NOMO-1 treated with DMSO at 0.1 percent for 48 hours (cell line): ENCODE measurements at regions not wholly inside any gene's neighbourhood (a gene's known extent, or its start where the extent isn't known, plus 50 kb on each side); places are given as distances from the start of the nearest gene placed in this dataset.
"Not testable (repeated sequence)": the region's sequence is repeated elsewhere in the genome, so short reads cannot be mapped to it uniquely, and the experiment has no call there.

Source experiments
- DNase-seq: peaks from one replicate; lab custom pipeline; 2025; ENCODE audit not compliant: unreplicated experiment; lab: John Stamatoyannopoulos, UW

DNA sequence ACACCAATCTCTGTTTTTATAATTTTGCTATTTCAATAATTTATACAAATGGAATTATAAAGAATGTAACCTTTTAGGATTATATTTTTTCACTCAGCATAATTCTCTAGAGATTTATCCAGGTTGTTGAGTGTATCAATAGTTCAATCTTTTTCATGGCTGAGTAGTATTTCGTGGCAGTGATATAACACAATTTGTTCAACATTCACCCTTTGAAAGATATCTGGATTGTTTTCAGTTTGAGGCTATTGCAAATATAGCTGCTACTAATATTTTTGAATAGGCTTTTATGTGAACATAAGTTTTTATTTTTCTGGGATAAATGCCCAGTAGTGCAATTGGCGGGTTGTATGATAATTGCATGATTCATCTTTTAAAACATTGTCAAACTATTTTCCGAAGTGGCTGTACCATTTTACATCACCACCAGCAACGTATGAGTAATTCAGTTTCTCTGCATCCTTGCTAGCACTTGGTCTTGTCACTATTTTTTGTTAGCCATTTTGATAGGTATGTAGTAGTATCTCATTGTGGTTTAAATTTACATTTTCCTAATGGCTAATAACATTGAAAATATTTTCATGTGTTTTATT is 55.6 kb upstream of the ABCD3 start:
- no peak for DNase-seq

DNA sequence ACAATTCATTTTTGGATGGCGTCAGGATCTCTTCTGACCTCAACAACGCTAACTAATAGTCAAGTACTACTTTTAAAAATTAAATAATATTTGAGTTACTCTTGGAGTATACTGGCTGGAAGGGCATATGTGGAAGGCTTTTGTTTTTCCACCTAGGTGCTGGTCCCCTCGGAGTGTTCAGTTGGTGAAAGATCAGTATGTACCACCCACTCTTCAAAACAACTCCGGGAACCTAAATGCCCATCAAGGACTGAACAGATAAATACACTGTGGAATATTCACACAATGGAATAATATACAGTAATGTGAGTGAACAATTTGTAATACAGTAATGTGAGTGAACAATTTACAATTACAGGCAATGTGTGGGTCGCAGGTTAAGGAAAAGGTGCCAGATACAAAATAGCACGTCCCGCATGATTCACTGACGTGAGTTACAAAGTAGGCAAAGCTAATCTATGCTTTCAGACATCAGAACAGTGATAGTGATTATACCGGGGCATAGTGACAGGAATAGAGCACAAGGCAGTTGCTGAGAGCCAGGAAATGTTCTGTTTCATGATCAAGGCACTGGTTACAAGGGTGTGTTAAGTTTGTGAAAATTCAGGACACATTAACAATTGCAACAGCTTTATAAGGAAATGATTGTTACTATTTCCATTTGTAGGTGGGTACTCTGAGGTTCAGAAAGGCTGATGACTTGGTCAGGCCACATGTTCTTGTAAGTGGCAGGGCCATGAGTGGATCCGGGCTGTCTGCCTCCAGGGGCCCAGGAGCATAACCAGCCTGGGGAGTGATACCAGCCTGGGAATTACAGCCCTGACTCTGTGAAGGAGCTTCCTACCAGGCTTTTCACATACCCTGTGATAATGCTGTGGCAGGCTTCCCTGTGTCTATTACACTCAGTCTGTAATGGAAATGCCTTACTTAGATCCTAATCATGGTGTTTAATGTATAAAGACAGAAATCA is 59.3 kb upstream of the ABCD3 start:
- no peak for DNase-seq

DNA sequence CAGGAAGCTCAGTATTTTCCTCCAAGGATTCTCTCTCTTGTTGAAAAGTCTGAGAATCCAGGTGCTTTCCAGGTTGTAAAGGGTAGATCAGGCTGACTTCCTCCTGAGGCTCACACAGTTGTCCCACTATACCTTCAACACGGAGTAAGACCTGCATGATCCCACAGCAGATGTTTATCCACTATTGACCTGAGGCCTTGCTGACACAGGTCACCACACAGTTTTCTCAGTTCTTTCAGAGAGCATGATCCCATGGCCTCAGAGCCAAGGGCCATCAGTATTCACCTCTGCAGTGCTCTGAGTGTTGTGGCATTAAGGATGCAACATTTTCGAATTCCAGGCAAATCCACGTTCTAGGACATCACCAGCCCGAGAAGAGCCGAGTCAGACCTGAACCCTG is 60.5 kb upstream of the ABCD3 start:
- no peak for DNase-seq

DNA sequence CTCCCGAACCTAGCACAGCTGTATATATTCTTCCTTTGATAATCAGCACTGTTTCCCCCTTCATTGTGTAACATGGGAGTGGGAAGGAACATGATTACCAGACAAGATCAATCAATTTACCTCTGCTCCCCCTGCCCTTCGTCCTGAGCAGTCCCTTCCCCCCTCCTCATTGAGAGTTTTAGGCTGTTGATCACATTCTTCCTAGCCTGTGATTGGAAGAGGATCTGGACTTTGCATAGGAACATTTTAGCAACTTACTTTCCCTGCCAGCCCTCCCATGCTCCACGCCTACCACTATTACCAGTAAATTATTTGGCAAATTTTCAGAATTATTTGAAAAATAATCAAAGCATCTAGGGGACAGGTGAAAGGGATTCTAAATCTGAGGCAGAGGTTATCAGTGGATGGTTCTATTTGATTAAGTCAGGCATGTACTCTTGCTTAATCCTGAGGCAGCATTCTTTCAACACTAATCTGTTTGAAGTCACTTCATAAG is 62.7 kb upstream of the ABCD3 start:
- no peak for DNase-seq

DNA sequence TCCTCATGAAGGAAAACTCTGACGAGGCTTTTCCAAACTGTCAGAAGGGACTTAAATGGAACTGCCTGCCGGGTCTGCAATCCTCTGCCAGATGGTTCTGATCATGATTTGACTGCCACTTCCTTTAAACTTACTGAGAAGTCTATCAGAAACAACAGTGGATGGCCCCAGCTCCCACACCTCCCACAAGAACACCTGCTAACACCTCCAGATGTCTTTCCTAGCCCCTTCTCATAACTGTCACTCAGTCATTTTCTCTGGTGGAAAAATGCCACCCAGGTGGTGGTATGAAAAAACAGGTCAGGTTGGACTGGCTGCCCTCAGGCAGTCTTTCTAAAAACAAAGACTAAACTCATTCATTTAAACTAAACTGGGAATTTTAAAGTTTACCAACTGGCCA is 66.7 kb upstream of the ABCD3 start:
- no peak for DNase-seq

DNA sequence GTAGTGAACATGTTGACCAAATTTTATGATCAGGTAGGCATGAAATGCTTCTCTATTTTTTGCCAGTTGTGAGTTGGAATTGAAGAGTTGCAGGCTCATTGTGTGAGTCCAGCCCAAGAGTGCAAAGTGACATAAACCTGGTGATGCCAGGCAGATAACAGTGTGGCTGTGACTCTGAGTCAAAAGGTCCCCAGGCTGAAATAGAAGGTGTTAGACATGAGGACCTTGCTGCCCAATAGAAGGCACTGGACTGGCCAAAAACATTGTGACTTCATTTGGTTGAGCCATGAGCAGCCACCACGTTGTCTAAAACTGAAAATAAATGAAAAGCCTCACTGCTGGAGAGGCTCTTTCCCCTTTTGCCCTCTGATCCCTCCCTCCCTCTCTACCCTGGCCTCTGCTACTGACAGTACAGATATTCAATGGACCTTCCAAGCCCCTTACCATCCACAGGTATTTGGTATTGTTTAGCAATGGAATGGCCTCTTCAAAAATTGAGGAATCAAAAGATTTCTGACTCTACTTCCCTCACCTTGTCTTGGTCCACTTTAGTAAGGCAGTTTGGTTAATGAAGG is 67.8 kb upstream of the ABCD3 start:
- no peak for DNase-seq

DNA sequence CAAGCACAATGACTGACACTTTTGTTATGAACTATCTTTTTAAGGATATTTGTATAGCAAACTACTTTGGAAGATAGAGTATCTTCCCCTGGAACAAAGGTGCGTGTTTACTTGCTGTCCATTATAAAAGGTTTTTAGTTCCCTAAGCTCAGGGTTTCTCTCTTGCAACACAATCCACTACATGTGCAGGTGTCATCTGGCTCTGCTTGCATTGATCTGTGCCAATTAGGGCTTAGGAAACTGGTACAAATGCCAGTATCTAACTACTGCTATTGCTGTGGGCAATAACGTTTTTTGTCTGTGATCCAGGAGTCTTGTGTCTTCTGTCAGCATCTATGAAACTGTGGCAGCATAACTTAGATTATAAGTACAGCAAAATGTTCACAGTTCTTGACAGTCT is 68.3 kb upstream of the ABCD3 start:
- DNase-seq = no peak

DNA sequence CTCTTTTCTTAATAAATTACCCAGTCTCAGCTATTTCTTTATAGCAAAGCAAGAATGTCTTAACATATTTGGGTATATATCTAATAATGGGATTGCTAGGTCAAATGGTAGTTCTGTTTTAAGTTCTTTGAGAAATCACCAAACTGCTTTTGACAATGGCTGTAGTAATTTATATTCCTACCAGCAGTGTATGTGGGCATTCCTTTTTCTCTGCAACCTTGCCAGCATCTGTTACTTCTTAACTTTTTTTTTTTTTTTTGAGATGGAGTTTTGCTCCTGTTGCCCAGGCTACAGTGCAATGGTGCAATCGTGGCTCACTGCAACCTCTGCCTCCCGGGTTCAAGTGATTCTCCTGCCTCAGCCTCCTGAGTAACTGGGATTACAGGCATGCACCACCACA is 69.8 kb upstream of the ABCD3 start:
- DNase-seq = not testable (repeated sequence)

DNA sequence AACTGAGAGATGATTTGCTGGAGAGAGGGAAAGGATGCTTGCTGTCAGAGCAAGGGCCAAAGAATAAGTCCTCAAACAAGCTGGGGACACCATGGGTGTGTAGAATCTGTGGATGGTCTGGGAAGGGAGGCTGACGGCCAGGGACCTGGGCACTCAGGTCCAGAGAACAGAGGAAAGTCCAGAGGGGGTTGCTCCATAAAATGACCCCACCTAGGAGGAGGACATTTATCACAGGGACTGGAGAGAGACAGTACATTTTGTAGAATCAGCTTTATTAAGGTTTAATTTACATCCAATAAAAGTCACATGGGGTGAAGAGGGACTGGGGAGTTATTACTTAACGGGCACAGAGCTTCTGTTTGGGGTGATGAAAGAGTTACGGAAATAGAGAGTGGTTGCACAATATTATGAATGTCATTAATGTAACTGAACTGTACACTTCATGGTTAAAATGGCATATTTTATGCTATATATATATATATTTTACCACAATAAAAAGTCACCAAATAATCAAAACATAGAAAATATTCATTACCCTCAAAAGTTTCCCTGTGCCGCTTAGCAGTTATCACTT is 73.0 kb upstream of the ABCD3 start:
- DNase-seq = peak; percentile 86

DNA sequence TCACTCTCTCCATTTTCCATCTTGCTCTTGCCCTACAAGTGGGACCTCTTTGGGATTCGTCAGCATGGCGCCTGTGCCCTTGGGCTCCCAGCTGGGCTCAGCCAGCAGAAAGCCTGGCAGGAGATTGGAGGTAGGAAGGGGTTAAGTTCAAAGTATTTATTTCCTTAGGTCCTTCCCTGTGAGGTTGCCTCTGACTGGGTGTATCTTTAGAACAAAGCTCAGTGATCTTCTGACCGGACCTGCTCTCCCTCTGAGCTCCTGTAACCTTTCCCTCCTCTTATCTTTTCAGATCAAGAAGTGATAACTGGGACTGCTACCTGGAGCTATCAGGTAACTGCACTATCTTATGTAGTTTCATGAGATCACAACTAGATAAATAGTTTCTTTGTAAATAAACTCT is 75.8 kb upstream of the ABCD3 start:
- DNase-seq = no peak

DNA sequence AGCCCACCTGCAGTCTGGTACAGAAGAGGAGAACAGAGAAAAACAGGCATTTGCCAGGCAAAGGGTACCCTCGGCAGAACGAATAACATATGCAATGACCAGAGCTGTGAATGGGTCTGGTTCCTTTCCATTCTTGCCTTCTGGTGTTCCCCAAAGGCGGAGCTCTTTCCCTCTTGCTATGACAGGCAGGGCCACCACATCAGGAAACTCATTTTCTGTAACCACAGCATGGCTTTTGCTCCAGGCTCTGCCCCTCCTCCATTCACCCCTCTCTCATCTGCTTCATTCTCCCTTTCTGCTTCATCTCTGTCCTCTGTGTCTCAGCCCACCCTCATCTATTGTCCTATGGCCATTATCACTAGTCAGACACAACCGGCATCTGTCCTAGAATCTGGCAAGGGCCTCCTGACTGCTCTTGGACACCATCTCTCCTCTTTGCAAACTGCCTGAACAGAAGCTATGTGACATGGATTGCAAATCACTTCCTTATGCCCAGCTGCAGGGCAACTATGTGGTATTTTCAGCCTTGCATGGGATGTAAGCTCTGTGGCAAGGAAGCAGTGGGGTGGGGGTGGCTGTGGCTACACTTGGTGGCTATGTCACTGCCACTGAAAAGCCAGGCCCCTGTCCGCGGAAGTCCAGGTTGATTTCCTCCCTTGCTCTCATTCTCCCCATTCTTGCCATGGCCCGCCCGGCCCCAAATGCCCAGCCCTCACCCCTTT is 78.8 kb upstream of the ABCD3 start:
- peak; percentile 64 for DNase-seq

DNA sequence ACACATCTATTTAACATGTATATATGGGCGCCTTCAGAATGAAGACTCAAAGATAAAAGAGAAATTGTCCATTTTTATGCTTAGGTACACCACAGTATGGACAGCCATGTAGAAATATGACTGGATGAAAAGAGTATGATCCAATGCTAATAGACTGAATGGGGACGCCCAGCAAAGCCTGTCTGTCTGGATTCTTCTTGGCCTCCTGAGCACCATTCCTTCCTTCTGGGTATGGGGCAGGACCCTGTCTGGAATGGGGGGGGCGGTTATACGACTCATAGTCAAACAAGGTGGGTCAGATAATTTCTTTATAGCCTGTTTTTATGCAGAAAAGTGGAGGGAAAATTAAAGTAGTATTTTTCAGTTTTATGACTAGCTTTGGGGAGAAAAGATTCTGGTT is 81.2 kb upstream of the ABCD3 start:
- DNase-seq = no peak

DNA sequence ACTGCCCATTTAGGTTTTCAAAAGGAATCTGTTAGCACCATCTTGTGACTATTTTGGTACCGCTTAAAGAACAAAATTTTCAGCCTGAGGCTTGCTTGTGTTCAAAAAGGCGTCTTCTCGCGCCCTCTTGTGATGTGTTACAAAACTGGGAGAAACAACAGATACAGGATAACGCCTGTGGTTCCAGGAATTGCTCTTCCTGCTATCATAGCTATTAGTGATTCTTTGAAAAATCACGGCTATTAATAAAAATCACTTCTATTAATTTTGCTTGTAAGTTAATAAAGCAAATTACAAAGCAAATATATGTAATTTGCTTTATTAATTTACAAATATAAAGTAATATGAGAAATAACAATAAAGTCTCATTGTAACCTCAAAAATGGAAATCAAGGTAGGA is 82.2 kb upstream of the ABCD3 start:
- peak; percentile 60 for DNase-seq

DNA sequence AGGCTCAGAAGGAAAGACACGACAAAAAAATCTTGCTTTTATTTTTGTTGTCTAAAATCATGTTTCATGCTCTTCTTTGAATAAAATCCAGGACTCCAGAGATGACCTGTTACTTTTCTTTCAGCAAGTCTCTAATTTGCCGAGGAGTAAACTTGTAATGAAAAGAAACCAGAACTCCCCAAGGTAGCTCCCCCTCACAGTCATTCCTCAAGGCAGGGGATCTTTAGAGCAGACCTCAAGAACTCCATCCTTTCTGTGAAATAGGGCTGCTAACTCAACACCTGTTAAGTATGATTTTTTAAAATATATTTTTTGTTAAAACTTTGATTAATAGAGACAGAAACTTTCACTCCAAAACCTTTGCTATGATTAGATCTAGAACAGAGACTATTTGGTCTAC is 82.7 kb upstream of the ABCD3 start:
- no peak for DNase-seq

DNA sequence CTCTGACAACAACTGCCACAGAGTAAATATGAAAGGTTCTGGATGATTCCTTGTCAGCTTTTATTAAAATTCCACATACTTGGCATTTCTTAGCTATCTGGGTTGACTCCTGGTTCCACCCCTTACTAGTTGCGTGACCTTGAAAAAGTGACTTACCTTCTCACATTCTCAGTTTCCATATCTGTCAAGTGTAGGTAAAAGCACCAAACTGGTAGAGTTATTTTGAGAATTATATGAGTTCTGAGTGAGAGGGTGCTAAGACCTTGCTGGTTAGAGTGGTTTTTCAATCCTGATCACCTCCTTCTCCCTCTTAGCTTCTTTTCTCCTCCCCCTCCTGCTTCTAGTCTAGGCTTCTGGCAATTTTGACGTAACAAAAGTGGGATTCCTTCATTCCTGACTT is 83.4 kb upstream of the ABCD3 start:
- DNase-seq = no peak

DNA sequence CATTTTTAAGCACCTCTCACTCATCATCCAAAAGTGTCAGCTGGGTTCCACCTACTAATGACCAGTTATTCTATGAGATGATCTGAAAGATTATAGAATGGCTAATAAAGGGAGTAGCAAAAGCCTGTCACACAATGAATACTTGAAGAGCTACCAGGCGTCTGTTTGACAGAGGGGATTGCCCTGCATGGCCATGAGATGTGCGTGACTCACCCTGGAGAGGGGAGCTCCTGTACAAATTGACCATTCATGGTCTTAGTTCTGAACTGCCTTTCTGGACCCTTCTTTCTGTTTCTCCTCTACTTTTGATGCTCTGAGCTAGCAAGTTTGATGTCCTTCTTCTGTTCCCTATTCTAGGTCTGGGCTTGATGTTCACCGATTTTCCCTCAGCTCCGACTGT is 85.2 kb upstream of the ABCD3 start:
- DNase-seq = no peak

DNA sequence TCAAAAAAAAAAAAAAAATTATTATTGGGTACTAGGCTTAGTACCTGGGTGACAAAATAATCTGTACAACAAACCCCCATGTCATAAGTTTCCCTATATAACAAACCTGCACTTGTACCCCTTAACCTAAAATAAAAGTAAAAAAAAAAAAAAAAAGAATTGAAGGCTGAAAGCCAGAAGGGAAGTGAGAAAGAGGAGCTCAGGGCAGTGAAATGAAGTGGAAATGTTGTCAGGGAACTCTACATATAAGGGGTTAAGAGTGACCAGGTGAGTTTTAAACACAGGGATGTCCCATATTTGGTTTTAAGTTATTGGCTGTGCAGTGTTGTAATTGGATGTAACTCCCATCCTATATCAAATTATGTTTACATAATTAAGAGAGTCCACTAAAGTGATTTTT is 85.7 kb upstream of the ABCD3 start:
- no peak for DNase-seq

DNA sequence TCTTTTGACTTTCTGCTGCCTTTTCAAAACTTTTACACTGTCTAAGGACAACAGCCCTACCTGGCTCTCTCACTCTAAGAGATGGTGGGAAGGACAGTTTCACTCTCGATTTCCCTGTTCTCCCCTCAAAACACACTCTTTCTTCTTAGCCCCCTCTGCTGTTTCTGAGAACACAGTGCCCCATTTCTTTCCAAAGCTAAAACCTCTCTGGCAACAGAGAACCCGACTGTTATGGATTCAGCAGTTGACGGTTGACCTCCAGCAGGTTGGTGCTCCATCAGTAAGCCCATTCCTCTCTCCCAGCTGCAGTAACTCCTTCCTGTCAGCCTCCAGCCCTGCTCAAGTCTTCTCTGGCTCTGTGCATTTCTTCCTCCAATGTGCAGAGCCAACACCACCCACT is 88.2 kb upstream of the ABCD3 start:
- DNase-seq = peak; percentile 6

DNA sequence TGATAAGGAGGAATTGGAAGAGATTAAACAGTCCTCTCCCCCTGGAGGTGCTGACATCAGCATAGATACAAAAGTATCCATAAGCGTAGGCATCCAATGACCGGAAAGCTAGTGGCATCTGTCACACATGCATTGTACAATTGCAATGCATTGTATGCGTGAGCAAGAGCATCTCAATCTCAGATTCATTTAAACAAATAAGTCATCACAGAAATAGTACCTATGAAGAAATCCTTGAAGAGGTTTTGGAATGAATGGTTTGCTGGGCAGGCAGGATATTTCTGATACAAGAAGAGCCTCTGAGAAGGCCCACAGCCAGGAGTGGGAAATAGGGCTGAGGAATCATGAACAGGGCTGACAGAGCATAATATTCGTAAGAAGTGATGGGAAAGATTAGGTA is 88.9 kb upstream of the ABCD3 start:
- DNase-seq = no peak

DNA sequence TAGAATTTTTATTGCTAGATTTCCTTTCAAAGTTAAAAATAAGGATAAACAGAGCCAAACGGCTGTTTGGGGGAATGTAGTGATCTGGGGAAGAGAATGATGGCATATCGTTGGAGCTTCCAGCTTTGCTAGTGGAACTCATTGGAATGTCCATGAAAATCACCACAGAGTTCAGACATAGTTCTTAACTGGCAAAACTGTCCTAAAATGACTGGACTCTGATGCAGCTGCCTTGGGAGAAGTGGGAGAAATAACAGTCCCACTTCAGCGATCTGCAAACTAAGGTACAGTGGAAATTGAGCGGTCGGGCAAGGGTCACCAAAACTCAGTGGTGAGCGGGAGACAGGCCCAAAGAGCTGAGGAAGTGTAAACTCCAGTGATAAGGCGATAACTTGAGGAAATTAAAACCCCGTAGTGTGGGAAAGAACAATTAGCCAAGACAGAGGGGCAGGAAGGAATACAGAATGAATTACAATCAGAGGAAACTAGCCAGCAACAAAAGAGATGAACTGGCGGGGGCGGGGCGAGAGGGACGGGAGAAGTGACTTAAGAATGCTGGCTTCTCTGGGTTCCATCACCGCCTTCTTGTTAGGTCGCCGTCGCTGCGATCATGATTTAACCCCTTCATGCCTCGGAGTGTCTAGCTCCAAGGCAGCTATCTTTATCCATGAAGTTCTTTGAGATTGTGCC is 89.8 kb upstream of the ARHGAP29 start:
- no peak for DNase-seq

DNA sequence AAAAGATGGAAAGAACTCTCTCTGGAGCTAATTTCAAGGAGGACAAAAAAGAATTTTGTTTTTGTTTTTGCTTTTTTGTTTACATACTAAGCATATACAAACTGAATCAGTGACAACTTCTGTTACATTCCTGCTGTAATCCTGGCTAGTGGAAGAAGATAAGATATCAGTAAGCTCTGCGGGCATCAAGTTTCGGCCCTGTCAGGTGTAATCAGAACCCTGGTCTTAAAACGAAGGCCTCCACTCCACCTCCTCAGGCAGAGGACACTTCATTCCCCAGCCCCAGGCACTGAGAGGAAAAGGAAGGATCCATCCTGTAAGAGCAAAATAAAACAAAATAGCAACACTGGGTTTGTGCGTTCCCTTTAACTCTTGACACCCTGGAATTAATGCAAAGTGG is 88.9 kb upstream of the ARHGAP29 start:
- no peak for DNase-seq
